A204.1 (cell line): ENCODE measurements at regions not wholly inside any gene's neighbourhood (a gene's known extent, or its start where the extent isn't known, plus 50 kb on each side); places are given as distances from the start of the nearest gene placed in this dataset.
"Not testable (repeated sequence)": the region's sequence is repeated elsewhere in the genome, so short reads cannot be mapped to it uniquely, and the experiment has no call there.

Source experiments
- FAIRE-seq: peaks from 2 replicates; lab custom pipeline; 2012; peaks lifted over from hg19 to GRCh38; lab: Jason Lieb, UNC

DNA sequence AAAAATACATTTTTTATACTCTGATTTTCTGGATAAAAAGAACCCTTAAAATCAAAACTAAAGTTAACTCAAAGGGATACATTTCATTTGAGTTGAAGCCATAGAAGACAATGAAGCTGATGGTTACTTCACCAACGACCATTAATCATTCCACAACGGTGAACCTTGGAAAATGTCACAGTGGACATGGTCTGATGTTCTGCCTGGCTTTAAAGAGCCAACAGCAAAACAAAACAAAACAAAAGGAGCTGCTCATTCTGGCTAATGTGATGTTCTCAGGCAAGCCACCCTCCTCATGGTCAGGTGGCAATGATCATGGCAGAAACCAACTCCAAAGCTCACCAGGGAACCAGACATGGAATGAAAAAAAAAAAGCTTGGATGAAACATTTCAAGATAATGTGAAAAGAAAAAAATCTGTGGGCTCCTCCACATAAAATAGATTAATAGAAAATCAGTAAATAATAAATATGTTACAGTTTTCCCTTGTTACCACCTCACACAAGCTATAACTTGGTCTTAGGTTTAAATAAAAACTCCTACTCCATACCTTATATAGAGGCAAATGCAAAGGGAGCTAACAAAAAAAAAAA, 90.1 kb upstream of the SERTAD2 start:
- no peak for FAIRE-seq

DNA sequence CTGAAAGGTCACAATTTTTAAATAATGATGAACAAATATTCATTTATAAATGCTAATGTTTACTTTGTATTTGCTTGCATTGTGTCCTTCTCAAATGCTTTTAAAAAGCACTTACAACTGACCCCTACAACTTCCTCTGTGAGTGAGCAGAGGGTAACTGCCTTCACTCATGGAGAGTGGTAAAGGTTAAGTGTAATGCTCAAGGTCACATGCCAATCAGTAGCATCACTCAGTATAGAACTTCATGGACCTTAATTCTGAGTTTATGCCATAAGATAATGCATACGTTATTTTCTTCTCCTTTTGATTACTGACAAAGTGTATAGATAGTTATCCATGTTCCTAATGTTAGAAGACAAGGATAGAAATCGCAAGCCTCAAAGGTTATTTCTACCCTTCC, 91.8 kb upstream of the SERTAD2 start:
- FAIRE-seq: no peak

DNA sequence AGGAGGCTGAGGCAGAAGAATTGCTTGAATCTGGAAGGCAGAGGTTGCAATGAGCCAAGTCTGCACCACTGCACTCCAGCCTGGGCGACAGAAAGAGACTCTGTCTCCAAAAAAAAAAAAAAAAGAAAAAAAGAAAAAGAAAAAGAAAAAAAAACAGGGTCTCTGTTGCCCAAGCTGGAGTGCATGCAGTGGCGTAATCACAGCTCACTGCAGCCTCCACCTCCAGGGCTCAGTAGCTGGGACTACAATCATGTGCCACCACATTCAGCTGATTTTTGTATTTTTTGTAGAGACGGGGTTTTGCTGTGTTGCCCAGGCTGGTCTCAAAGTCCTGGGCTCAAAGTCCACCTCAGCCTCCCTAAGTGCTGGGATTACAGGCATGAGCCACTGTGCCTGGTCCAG, 94.0 kb upstream of the SERTAD2 start:
- not testable (repeated sequence) for FAIRE-seq

DNA sequence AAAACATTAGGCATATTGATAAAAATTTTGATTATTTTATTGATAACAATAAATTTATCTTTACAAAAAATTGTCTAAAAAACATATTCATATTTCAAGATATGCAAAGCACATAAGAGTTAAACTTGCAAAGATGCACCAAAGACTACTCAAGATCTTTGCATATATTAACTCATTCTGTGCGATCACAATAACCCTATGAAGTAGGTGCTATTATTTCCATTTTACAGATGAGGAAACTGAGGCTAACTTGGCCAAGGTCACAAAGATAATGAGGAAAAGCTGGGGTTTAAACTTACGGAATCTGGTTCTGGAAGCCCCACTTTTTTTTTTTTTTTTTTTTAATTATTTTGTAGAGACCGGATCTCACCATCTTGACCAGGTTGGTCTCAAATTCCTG, 94.4 kb upstream of the SERTAD2 start:
- no peak for FAIRE-seq

DNA sequence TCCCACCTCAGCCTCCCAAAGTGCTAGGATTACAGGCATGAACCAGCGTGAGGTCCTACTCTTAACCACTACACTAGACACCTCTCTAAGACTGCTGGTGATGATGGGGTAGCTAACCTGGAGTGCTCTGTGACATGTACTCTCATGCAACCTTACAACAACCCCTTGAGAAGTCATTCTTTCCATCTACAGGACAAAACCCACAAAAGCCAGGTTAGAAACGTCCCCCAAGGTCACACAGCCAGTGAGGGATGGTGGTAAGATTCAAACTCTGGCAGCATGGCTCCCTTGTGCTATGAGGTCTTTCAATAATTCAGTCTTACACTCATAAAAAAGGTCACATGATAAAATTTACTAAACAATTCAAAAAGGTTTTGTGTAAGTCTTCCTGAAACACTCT, 94.8 kb upstream of the SERTAD2 start:
- FAIRE-seq: no peak

DNA sequence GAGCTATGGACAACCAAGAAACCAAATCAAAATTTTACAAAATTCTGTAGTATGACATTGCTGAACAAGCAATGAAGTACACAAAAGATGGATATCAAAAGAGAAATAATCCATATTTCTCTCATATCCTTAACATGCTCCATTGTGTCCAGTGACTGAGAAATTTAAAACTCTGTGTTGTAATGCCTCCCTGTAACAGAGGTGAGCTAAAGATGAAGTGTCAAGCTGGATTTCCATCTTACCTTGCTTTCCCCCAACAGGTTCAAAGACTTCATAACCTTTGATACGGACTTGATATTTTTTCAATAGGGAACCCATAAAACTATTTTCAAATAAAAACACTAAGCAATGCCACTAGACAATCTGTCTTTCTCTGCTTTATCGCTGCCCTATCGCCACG, 95.7 kb upstream of the SERTAD2 start:
- FAIRE-seq: no peak

DNA sequence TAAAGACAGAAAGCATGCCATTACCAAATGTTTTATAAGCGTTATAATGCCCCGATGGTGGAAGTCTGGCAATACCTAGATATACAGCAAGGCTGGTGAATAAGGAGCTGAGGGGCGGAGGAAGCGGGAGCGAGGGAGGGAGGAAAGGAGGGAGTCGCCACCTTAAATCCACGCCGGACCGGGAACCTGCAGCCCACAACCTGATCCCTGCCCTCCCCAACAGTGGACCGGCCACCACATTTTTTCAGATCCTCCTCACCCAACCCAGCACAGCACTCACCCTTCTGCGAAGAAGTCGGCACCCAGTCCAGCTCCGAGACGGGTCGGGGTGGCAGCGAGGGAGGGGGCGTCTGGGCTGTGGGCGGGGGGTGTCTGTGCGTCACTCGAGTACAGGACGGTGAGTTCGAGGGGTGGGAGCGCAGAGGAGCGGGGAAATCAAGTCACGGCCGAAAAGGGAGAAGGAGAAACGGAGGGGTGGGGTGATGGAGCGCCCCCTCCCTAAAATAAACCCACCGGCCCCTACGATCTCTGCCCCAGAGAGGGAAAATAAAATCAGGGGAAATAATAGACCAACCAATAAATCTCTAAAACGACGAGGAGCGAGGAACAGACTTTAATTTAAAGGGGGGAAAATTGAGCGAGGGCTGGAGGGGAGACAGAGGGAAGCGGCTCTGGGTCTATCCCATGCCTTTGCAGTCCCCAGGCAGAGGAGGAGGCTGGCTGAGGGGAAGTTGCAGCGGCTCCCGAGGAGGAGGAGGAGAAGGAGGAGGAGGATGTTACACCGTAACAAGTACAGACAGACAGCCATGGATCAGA, 96.5 kb upstream of the SERTAD2 start:
- no peak for FAIRE-seq

DNA sequence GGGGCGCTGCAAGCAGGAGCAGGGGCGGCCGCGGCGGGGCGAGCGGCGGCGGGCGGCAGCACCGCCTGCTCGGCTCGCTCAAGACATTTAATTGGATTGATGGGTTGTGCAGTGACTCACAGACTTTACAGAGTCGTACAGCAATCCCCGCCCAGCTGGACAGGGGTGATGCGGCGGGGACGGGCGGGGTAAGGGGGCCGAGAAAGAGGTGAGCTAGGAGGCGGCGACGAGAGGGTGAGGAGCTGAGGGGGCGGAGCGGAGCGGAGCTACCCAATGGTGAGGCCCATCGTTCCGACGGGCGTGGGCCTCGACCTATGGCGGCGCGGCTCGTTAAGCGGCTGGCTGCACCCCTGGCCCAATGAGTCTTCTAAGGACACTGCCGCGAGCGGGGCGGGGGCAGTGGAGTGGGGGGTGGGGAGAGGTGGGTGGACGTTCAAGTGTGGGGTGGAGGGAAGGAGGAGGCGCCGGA, 97.1 kb upstream of the SERTAD2 start:
- FAIRE-seq: peak; percentile 77

DNA sequence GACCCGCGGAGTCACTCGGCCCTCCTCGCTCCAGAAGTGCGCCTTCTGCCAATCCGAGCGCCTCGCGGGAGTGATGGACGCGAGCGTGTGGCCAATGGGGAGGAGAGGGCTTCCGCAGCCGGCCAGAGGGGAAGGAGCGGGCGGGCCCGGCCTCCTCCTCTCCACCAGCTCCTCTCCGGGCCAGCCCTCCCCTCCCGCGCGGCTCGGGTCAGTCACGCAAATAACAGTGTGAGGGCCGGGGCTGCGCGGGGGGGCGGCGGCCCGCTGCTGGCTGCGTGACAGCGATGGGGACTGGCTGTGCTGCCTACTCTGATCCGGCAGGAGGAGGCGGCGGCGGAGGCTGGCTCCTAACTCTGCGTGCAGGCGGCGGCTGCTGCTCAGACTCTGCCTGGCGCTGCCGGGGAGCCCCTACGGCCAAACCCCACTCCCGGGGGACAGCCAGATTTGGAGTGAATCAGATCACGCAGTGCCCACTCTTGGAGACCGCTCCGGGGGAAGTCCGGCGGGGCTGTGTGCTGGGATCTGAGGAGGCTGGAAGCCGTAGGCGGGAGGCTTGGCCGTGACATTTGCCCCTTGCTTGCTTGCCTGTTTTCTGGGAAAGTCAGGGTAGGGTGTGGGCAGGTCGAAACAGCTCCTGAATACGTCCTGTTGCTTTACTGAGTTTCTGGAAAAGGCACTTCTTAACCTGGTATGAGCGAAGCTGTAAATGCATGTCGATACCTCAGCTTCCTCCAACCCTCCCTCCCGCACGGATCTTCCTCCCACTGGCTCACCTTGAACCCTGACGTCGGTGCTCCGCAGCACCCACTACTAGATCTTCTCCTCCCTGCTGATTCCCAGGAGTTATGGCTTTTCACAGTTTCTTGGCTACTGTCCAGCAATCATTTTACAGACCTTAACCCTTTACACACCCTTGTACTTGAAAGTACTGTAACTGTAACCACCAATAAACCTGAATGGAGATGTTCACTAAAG, 97.9 kb upstream of the SERTAD2 start:
- FAIRE-seq: no peak

DNA sequence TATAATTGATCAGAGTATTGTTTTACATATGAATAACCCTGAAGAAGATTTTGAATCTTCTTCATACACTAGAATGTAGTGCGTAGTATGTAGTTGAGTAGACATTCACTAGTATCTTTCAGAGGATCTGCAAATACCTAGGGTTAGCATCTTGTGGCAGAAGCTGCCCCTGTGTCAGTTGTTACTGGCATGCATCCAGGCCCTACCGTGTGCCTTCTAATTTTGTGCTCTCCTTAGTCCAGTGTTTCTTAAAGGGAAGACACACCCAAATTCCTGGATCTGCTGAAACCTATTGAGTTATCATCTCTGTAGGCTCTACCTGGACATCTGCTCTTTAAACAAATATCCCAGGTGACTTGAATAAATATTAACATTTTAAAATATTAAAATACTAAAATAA, 99.7 kb upstream of the SERTAD2 start:
- FAIRE-seq: no peak

DNA sequence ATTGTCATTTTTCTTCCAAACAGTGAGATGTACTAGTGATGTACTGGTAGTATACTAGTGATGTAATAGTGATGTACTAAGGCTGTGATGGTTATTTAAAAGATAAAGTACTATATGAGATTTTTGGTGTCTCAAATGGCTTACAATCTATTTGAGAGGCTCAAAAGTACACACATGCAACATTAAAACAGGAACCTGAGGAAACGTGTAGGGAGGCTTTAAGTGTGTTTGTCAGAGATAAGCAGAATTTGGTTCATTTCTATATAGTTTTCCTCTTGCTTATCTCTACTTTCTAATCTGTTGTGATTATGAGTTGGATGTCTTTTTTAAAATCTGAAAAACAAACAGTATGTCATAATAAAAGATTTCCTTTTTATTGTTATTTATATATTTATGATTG, 100.9 kb upstream of the SERTAD2 start:
- FAIRE-seq: no peak

DNA sequence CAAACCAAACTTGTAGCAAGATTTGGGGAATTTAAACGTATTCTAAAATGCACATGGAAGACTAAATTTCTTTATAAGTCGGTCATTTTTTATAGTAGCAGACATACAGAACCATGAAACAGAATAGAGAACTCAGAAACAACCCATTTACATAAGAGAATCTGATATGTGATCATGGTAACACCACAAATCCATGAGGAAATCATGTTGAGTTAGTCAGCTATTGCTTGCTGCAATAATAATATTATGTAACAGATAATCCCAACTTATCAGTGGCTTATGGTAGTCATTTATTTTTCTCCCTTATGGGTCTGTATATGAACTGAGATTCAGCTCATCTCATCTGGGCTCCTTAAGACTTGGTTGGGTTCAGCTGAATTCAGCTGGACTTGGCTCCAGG, 103.4 kb upstream of the SERTAD2 start:
- FAIRE-seq: no peak

DNA sequence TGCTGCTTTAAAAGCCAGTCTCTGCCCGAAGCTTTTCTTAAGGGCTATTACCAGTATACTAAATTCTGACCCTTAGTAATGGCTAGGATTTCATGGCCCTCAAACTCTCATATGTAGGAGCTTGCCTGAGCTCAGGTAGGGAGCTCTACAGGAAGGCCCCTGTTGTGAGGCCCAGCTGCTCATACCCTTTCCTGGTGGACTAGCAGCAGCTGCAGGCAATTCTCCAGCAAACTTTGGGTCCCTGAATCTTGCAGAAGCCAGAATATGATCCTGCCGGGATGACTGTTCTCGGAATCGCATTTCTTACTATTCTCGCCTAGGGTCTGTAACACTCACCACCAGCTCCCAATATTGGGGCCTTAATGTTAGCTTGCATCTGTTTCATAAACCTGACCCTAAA, 106.4 kb upstream of the SERTAD2 start:
- FAIRE-seq: no peak

DNA sequence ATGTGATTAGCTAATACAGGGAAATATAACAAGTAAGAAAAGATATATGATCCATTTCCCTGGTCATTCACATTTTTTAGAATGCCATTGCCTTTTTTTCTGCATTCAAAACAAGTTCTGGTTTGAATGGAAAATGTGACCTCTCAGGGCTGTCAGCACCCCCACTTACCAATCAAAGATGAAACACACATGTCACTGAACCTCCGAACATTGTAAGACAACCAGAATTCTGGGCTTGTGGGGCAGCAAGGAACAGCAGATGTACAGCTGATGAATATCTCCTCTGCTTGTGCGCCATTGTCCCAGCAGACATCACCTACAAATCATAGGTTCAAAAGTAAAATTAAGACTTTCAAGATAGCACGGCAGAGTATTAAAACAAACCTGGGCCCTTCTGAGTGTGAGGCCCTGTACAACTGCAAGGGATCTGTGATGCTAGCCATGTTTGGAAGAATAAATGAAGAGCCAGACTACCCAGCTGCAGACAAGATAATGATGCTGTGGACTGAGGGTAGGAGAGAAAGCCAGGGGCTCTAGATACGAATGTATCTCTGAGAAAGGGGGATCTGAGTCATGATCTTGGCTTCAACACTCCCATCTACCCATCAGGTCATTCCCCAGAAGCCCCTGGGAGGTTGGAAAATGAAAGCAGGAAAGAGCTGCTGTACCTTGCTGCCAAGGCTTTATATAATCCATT, 108.7 kb upstream of the SERTAD2 start:
- FAIRE-seq: no peak

DNA sequence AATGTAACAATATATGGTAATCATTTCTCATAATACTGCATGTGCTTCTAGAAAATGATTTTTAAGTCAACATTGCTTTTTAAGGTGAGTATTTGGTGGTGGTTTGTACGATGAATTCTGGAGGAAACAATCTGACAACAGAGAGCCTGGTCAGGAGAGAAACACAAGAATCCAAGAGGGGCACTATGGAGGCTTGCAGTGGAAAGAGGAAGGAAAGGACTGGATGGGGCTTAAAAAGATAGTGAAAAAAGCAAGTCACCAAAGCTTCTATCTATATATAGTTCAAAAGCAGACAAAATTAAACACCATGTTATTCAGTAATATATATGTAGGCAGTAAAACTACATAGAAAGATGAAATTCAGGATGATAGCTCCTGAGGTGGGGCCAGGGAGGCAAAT, 109.4 kb upstream of the SERTAD2 start:
- FAIRE-seq: no peak

DNA sequence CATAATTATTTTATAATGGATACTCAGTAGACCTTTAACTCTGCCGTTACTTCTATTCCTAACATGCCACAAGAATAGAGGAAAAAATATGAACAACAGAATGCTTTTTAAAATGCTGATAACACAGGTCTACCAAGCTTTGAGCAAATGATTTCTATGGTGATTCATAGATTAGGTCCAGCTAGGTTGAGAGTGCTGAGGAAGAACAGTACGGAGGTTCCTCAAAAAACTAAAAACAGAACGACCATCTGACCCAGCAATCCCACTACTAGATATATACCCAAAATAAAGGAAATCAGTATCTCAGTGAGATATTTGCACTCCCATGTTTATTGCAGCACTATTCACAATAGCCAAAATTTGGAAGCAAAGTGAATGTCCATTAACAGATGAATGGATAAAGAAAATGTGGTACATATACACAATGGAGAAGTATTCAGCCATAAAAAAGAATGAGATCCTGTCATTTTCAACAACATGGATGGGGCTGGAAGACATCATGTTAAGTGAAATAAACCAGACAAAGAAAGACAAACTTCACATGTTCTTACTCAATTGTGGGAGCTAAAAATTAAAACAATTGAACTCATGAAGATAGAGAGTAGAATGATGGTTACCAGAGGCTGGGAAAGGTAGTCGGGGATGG, 111.6 kb upstream of the SERTAD2 start:
- no peak for FAIRE-seq

DNA sequence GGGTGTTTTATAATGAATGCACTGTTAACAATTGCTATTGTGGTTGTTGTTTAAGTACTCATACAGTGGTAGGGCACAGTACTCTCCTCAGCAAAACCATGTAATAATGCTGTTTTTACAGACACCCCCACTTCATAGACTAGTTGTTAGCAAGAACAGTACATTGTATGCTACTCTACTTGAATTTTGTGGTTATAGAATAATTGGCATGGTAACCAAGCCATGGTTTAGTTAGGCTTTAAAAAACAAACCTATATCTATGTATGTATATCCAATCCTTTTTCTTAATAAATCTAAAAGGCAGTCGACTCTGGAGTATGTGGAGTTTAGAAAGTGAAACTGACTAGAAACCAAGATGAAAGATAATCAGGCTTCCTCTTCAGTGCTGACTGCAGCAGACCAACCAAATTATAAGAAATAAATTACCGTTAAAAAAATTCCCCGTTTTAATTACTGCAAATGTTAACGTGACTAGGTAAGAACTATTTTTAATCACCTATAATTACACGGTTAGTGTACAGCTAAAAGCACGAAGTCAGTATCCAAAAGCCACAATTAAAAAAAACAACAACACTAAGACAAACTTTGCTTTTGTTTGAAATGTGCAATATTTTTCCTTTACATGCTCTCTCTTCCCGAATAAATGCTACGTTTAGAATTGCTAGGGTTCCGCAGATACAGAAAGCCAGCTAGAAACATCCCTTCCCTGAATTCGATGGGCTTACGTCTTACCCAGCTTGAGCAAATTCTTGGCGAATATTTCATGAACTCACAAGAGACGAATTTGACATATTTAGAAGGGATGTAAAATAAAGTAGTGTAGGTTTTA, 113.3 kb upstream of the SERTAD2 start:
- FAIRE-seq: no peak

DNA sequence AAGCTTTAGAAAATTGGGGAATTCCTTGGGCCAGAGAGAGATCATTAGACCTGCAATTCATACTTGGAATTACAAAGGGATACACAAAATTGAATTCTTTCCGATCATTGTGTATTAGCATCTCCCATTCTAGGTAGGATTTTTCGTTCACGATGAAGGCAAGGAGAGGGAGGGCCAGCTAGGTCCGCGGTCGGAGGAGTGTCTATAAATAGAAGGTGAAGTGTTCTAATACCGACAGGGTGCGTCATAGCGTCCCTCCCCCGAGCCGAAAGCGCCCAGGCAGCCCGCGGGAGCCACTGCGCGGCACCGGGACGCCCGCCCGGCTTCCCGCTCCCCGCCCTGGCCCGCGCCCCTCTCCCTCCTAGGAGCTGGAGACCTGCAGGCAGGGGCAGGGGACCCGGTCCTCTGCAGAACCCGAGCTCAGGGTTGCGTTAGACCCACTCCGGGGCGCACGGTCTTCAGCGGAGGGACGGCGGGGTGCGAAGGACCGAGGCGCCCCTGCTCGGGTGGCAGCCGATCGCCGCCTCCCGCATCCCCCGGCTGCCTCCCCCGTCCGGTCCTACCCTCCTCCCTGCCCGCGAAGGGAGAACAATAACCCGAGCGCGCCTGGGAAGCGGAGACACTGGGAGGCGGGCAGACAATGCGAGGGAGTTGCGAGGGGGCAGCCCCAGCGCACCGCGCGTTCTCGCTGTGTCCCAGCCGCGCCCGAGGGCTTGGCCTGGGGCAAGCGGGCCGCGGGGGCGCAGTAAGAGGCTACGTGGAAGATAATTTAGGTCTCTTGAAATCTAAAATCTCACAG, 114.2 kb upstream of the SERTAD2 start:
- FAIRE-seq: no peak

DNA sequence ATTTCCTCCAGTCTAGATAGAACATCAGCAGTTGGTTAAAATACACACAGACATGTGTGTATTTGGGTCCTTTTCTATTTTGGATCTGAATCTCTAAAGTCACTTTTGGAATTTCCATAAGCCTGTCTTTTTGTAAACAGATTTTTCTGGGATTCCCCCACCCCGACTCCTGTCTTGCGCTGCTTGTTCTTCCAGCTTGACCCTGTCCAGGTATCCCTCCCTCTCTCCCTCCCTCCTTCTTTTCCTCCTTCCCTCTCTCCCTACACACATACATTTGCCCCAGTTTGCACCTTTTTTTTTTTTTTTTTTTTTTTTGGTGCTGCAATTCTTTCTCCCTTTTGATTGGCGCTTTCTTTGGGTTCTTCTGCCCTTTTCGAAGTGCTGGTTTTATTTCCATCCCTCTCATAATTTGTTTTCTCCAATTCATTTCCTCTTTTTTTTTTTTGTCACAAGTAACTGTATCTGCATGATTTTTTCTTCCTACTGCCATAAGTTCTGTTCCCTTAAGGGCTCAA, 114.8 kb upstream of the SERTAD2 start:
- FAIRE-seq: no peak
